ENCODE measurements at regions not wholly inside any gene's neighbourhood (a gene's known extent, or its start where the extent isn't known, plus 50 kb on each side); places are given as distances from the start of the nearest gene placed in this dataset.

- intact Hi-C loops (cut with DNase I) = no loop called here
- H3K9me3 ChIP-seq = no peaks in the 10 kb centered on the region
- no peaks in the 10 kb centered on the region for H3K36me3 ChIP-seq
- no peak overlapping the region for H3K4me3 ChIP-seq
- no peak for DNase-seq (ENCODE audit: low spot score)
- no peak overlapping the region for H3K27ac ChIP-seq
- no peaks in the 10 kb centered on the region for H3K27me3 ChIP-seq (replicated peaks; ENCODE audit: insufficient read depth)
- TF ChIP-seq POLR2A (IDR thresholded peaks at IDR 0.05) (no peak), CTCF (IDR thresholded peaks at IDR 0.05) (no peak), POLR2AphosphoS5 (IDR thresholded peaks at IDR 0.05) (no peak)
- 75% methylated on average over 5 of the region's 5 CpGs for WGBS
- H3K4me1 ChIP-seq (replicated peaks) = no peaks in the 10 kb centered on the region
These were observed 212.7 kb upstream of the BCOR start for GRCh38 chrX:40310447-40310846.

GRCh38 chrX:40310016-40310415 is 212.3 kb upstream of the BCOR start:
- 79% methylated on average over 3 of the region's 7 CpGs for WGBS
- Histone ChIP-seq H3K4me1 (replicated peaks) (no peaks in the 10 kb centered on the region), H3K27me3 (replicated peaks; ENCODE audit: insufficient read depth) (no peaks in the 10 kb centered on the region), H3K36me3 (no peaks in the 10 kb centered on the region), H3K9me3 (no peaks in the 10 kb centered on the region), H3K4me3 (no peak overlapping the region), H3K27ac (no peak overlapping the region)
- no peak for DNase-seq (ENCODE audit: low spot score)
- intact Hi-C loops (cut with DNase I) = no loop called here
- no peak for TF ChIP-seq POLR2AphosphoS5 (IDR thresholded peaks at IDR 0.05)
- no peak for TF ChIP-seq POLR2A (IDR thresholded peaks at IDR 0.05)
- no peak for TF ChIP-seq CTCF (IDR thresholded peaks at IDR 0.05)

GRCh38 chrX:40307871-40308270 is 210.1 kb upstream of the BCOR start:
- H3K4me3 ChIP-seq = no peak overlapping the region
- no peaks in the 10 kb centered on the region for H3K36me3 ChIP-seq
- no peak for DNase-seq (ENCODE audit: low spot score)
- H3K4me1 ChIP-seq (replicated peaks) = no peaks in the 10 kb centered on the region
- 96% methylated on average over 13 of the region's 13 CpGs for WGBS
- no peak for TF ChIP-seq CTCF (IDR thresholded peaks at IDR 0.05)
- no peak for TF ChIP-seq POLR2A (IDR thresholded peaks at IDR 0.05)
- TF ChIP-seq POLR2AphosphoS5 (IDR thresholded peaks at IDR 0.05) = no peak
- H3K27ac ChIP-seq = no peak overlapping the region
- H3K27me3 ChIP-seq (replicated peaks; ENCODE audit: insufficient read depth) = no peaks in the 10 kb centered on the region
- H3K9me3 ChIP-seq = no peaks in the 10 kb centered on the region
- intact Hi-C loops (cut with DNase I) = no loop called here

GRCh38 chrX:40304115-40304514 is 206.4 kb upstream of the BCOR start:
- intact Hi-C loops (cut with DNase I) = no loop called here
- 65% methylated on average over 2 of the region's 2 CpGs for WGBS
- DNase-seq (ENCODE audit: low spot score) = no peak
- Histone ChIP-seq H3K4me3 (no peak overlapping the region), H3K36me3 (no peaks in the 10 kb centered on the region), H3K9me3 (no peaks in the 10 kb centered on the region), H3K27me3 (replicated peaks; ENCODE audit: insufficient read depth) (no peaks in the 10 kb centered on the region), H3K27ac (no peak overlapping the region), H3K4me1 (replicated peaks) (no peaks in the 10 kb centered on the region)
- no peak for TF ChIP-seq POLR2AphosphoS5 (IDR thresholded peaks at IDR 0.05)
- no peak for TF ChIP-seq POLR2A (IDR thresholded peaks at IDR 0.05)
- TF ChIP-seq CTCF (IDR thresholded peaks at IDR 0.05) = no peak

- no peaks in the 10 kb centered on the region for H3K27me3 ChIP-seq (replicated peaks; ENCODE audit: insufficient read depth)
- no peaks in the 10 kb centered on the region for H3K4me1 ChIP-seq (replicated peaks)
- no peaks in the 10 kb centered on the region for H3K36me3 ChIP-seq
- 71% methylated on average over 4 of the region's 4 CpGs for WGBS
- DNase-seq (ENCODE audit: low spot score) = no peak
- H3K27ac ChIP-seq = no peak overlapping the region
- TF ChIP-seq POLR2A (IDR thresholded peaks at IDR 0.05) (no peak), CTCF (IDR thresholded peaks at IDR 0.05) (no peak), POLR2AphosphoS5 (IDR thresholded peaks at IDR 0.05) (no peak)
- H3K9me3 ChIP-seq = no peaks in the 10 kb centered on the region
- no peak overlapping the region for H3K4me3 ChIP-seq
- intact Hi-C loops (cut with DNase I) = no loop called here
These were observed 205.7 kb upstream of the BCOR start for GRCh38 chrX:40303256-40304077.
